SU-DHL-6 (cell line): ENCODE measurements at regions not wholly inside any gene's neighbourhood (a gene's known extent, or its start where the extent isn't known, plus 50 kb on each side); places are given as distances from the start of the nearest gene placed in this dataset.

Experiments used
- EZH2phosphoT487 ChIP-seq: fragments of 200-600 bp; sonication (generic), shearing (Covaris generic); conservative IDR thresholded peaks from 2 replicates; pipeline ENCODE4 v1.6.1; 2018; ENCODE audit warnings: mild to moderate bottlenecking, antibody characterized with exemption, low read length, moderate library complexity, mixed read lengths
- TF ChIP-seq, protein P1 (sequence below): fragments of 200-600 bp; sonication (generic); IDR thresholded peaks from one replicate; pipeline ENCODE4 v1.5.1; 2017; ENCODE audit warnings: antibody characterized with exemption, mild to moderate bottlenecking, low read length, moderate library complexity; ENCODE audit not compliant: insufficient read depth, poor library complexity, severe bottlenecking

DNA sequence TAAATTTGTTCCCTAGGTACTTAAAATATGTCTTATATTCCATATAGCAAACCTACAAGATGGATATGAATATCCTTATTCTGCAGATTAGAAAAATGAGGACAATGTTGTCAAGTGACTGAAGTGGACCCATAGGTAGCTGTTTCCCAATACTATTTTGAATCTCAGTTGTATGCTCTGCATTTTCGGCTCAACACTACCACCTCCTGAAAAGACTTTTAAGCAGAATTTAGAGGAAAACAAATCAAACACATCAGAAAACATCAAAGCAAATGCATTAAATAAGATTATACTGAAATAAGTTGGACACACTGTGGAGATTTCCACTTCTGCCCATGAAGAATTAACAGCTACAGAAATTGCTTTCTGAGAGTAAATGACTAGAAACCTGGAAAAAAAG is 488.7 kb downstream of the TRIML1 start:
- TF ChIP-seq, protein P1, sequence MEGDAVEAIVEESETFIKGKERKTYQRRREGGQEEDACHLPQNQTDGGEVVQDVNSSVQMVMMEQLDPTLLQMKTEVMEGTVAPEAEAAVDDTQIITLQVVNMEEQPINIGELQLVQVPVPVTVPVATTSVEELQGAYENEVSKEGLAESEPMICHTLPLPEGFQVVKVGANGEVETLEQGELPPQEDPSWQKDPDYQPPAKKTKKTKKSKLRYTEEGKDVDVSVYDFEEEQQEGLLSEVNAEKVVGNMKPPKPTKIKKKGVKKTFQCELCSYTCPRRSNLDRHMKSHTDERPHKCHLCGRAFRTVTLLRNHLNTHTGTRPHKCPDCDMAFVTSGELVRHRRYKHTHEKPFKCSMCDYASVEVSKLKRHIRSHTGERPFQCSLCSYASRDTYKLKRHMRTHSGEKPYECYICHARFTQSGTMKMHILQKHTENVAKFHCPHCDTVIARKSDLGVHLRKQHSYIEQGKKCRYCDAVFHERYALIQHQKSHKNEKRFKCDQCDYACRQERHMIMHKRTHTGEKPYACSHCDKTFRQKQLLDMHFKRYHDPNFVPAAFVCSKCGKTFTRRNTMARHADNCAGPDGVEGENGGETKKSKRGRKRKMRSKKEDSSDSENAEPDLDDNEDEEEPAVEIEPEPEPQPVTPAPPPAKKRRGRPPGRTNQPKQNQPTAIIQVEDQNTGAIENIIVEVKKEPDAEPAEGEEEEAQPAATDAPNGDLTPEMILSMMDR, result no peak
- no peak for TF ChIP-seq EZH2phosphoT487
